Hepatocyte (in vitro differentiated cells): ENCODE measurements at regions not wholly inside any gene's neighbourhood (a gene's known extent, or its start where the extent isn't known, plus 50 kb on each side); places are given as distances from the start of the nearest gene placed in this dataset.

ENCODE experiments used
- DNase-seq: peaks from one replicate; pipeline ENCODE4 v3.0.0-alpha.2; 2016; ENCODE audit warnings: low spot score
- H2AFZ ChIP-seq: fragments of 200-600 bp; sonication (generic); 2 replicates; pipeline ENCODE4 v1.6.0; 2016; ENCODE audit warnings: antibody characterized with exemption, mild to moderate bottlenecking
- H3K27ac ChIP-seq: fragments of 200-600 bp; sonication (generic); 2 replicates; pipeline ENCODE4 v1.5.1; 2016; ENCODE audit warnings: mild to moderate bottlenecking
- H3K27me3 ChIP-seq: fragments of 200-600 bp; sonication (generic); 2 replicates; pipeline ENCODE4 v1.6.1; 2016
- H3K36me3 ChIP-seq: fragments of 200-600 bp; sonication (generic); replicated peaks from 2 replicates; pipeline ENCODE4 v1.5.1; 2016; ENCODE audit warnings: low read depth; ENCODE audit not compliant: insufficient read depth
- H3K4me1 ChIP-seq: fragments of 200-600 bp; sonication (generic); 2 replicates; pipeline ENCODE4 v1.5.1; 2016; ENCODE audit warnings: mild to moderate bottlenecking, moderate library complexity; ENCODE audit not compliant: insufficient read depth
- H3K4me2 ChIP-seq: fragments of 200-600 bp; sonication (generic); 2 replicates; pipeline ENCODE4 v1.6.0; 2016
- H3K4me3 ChIP-seq: fragments of 200-600 bp; sonication (generic); 2 replicates; pipeline ENCODE4 v1.5.1; 2016; ENCODE audit warnings: mild to moderate bottlenecking
- H3K79me2 ChIP-seq: fragments of 200-600 bp; sonication (generic); 2 replicates; pipeline ENCODE4 v1.6.0; 2017; ENCODE audit warnings: mild to moderate bottlenecking
- H3K9me2 ChIP-seq: fragments of 200-600 bp; sonication (generic); replicated peaks from 2 replicates; pipeline ENCODE4 v1.6.0; 2017; ENCODE audit warnings: mild to moderate bottlenecking; ENCODE audit not compliant: insufficient read depth
- H3K9me3 ChIP-seq: fragments of 200-600 bp; sonication (generic); 2 replicates; pipeline ENCODE4 v1.5.1; 2016; ENCODE audit warnings: low read depth, mild to moderate bottlenecking
- H4K20me1 ChIP-seq: fragments of 200-600 bp; sonication (generic); 2 replicates; pipeline ENCODE4 v1.6.0; 2016; ENCODE audit warnings: mild to moderate bottlenecking; ENCODE audit not compliant: insufficient read depth, poor library complexity, severe bottlenecking
- EZH2 ChIP-seq: fragments of 200-600 bp; sonication (generic); IDR thresholded peaks from 2 replicates; pipeline ENCODE4 v1.6.1; 2016; ENCODE audit warnings: antibody characterized with exemption, mild to moderate bottlenecking, borderline replicate concordance
- EZH2phosphoT487 ChIP-seq: fragments of 200-600 bp; sonication (generic); IDR thresholded peaks from one replicate; pipeline ENCODE4 v1.6.1; 2018; ENCODE audit warnings: antibody characterized with exemption, mild to moderate bottlenecking, low read depth, moderate library complexity; ENCODE audit not compliant: unreplicated experiment, severe bottlenecking
- WGBS: methylation state at CpG from one replicate; pipeline ENCODE4 v1.1.6; 2016; ENCODE audit warnings: low lambda C conversion rate; ENCODE audit errors: missing lambda C conversion rate; 5-methylcytosine and 5-hydroxymethylcytosine counted together
- TF ChIP-seq, protein P1 (sequence below): fragments of 200-600 bp; sonication (generic); IDR thresholded peaks from 2 replicates; pipeline ENCODE4 v1.5.1; 2016; ENCODE audit warnings: antibody characterized with exemption, mild to moderate bottlenecking; ENCODE audit not compliant: poor library complexity

DNA sequence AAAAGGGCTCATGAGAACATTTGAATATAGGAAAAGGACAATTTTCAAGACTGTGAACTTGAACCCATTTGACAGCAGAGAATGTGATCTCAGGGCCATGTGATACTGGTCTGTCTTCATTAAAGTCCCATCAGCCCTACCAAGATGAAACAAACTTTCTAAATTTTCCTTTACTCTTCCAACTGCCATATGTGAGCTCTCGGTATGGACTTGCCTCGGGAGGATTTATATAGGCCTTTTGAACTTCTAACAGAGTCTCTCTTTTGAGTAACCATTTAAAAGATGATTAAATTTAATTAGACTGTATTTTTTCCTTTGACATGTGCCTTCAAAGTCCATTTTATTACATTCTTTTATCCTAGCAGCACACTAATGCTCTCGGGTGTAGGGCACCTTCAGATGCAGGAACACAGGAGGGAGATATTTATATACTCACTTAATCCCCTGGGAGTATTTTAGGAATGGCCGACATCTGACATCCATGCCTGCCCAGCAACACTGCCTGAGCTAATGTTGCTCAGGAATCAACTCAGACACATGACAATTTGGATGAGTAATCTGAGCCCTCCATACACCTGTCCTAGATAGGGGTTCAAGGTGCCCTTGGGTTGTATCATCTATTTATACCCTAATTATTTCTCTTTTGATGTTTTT lies 155.0 kb downstream of the SLC7A11 start:
- 55% methylated on average over 4 of the region's 4 CpGs for WGBS
- TF ChIP-seq, protein P1, sequence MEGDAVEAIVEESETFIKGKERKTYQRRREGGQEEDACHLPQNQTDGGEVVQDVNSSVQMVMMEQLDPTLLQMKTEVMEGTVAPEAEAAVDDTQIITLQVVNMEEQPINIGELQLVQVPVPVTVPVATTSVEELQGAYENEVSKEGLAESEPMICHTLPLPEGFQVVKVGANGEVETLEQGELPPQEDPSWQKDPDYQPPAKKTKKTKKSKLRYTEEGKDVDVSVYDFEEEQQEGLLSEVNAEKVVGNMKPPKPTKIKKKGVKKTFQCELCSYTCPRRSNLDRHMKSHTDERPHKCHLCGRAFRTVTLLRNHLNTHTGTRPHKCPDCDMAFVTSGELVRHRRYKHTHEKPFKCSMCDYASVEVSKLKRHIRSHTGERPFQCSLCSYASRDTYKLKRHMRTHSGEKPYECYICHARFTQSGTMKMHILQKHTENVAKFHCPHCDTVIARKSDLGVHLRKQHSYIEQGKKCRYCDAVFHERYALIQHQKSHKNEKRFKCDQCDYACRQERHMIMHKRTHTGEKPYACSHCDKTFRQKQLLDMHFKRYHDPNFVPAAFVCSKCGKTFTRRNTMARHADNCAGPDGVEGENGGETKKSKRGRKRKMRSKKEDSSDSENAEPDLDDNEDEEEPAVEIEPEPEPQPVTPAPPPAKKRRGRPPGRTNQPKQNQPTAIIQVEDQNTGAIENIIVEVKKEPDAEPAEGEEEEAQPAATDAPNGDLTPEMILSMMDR, result no peak
- no peak for DNase-seq

DNA sequence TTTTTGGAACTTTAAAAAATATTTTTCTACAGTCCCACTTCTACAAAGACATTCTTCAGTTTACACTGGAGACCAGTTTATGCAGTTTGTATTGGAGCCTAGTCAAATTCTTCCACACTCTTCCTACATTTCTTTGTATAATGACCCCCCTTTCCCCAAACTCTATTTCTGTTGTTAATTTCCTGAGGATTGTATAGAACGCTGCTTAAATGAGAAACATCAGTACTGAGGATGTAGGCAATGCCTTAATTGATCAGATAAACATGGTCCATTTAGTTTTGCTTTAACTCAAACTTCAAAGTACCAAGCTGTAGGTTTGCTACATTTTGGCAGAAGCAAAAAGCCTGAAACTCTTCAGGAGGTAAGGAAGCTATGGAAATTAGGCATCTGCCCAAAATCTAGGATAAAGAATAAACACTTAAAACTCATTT lies 155.5 kb downstream of the SLC7A11 start:
- Histone ChIP-seq H2AFZ (no peak overlapping the region), H3K9me2 (no peaks in the 10 kb centered on the region), H3K27me3 (no peaks in the 10 kb centered on the region), H3K4me1 (peaks cover 10% of the 10 kb centered on the region), H3K36me3 (no peaks in the 10 kb centered on the region), H3K9me3 (no peaks in the 10 kb centered on the region), H3K4me3 (no peak overlapping the region), H3K27ac (peak overlapping the region; percentile 12), H3K79me2 (no peaks in the 10 kb centered on the region), H3K4me2 (no peak overlapping the region), H4K20me1 (no peaks in the 10 kb centered on the region)
- DNase-seq, result no peak
- 67% methylated on average over 1 of the region's 1 CpG for WGBS
- TF ChIP-seq, protein P1, result no peak
- no peak for TF ChIP-seq EZH2
- no peak for TF ChIP-seq EZH2phosphoT487

More for the DNA sequence above, 155.0 kb downstream of the SLC7A11 start:
- H3K36me3 ChIP-seq, result no peaks in the 10 kb centered on the region
- no peak overlapping the region for H3K4me2 ChIP-seq
- H3K9me2 ChIP-seq, result no peaks in the 10 kb centered on the region
- no peak overlapping the region for H2AFZ ChIP-seq
- peak overlapping the region; percentile 12 for H3K27ac ChIP-seq
- no peaks in the 10 kb centered on the region for H3K79me2 ChIP-seq
- no peaks in the 10 kb centered on the region for H4K20me1 ChIP-seq
- H3K4me3 ChIP-seq, result no peak overlapping the region
- no peaks in the 10 kb centered on the region for H3K9me3 ChIP-seq
- H3K27me3 ChIP-seq, result no peaks in the 10 kb centered on the region
- peaks cover 10% of the 10 kb centered on the region for H3K4me1 ChIP-seq

- no peaks in the 10 kb centered on the region for H4K20me1 ChIP-seq
- no peaks in the 10 kb centered on the region for H3K9me3 ChIP-seq
- WGBS, result 68% methylated on average over 5 of the region's 5 CpGs
Measured at GRCh38 chr4:138085736-138086305, 156.3 kb downstream of the SLC7A11 start.

More at GRCh38 chr4:138085736-138086305, 156.3 kb downstream of the SLC7A11 start:
- no peak overlapping the region for H2AFZ ChIP-seq
- no peaks in the 10 kb centered on the region for H3K27me3 ChIP-seq
- no peak overlapping the region for H3K4me3 ChIP-seq
- H3K4me1 ChIP-seq, result peaks cover 2% of the 10 kb centered on the region
- H3K4me2 ChIP-seq, result no peak overlapping the region
- TF ChIP-seq EZH2 (no peak), EZH2phosphoT487 (no peak)
- TF ChIP-seq, protein P1, result no peak
- H3K79me2 ChIP-seq, result no peaks in the 10 kb centered on the region
- no peak overlapping the region for H3K27ac ChIP-seq
- H3K36me3 ChIP-seq, result no peaks in the 10 kb centered on the region
- no peak for DNase-seq
- no peaks in the 10 kb centered on the region for H3K9me2 ChIP-seq
